ENCODE measurements at regions not wholly inside any gene's neighbourhood (a gene's known extent, or its start where the extent isn't known, plus 50 kb on each side); places are given as distances from the start of the nearest gene placed in this dataset.

GRCh38 chr15:94683902-94684301, 452.5 kb downstream of the MCTP2 start:
- no peak for DNase-seq

GRCh38 chr15:94691169-94691568, 459.8 kb downstream of the MCTP2 start:
- DNase-seq = no peak

GRCh38 chr15:94692710-94693109, 461.3 kb downstream of the MCTP2 start:
- no peak for DNase-seq

- no peak for DNase-seq
Measured at GRCh38 chr15:94700211-94700610, 468.9 kb downstream of the MCTP2 start.

GRCh38 chr15:94701281-94701985, 470.1 kb downstream of the MCTP2 start:
- no peak for DNase-seq

GRCh38 chr15:94703596-94703995, 472.2 kb downstream of the MCTP2 start:
- DNase-seq = no peak

- no peak for DNase-seq
Measured at GRCh38 chr15:94704421-94704820, 473.1 kb downstream of the MCTP2 start.

- DNase-seq = no peak
Measured at GRCh38 chr15:94704946-94705345, 473.6 kb downstream of the MCTP2 start.

- DNase-seq = no peak
Measured at GRCh38 chr15:94709319-94709718, 478.0 kb downstream of the MCTP2 start.

- no peak for DNase-seq
Measured at GRCh38 chr15:94722024-94722636, 490.8 kb downstream of the MCTP2 start.

- DNase-seq = no peak
Measured at GRCh38 chr15:94723801-94724200, 492.4 kb downstream of the MCTP2 start.

- no peak for DNase-seq
Measured at GRCh38 chr15:94731286-94731685, 499.9 kb downstream of the MCTP2 start.

- DNase-seq = no peak
Measured at GRCh38 chr15:94734460-94734859, 503.1 kb downstream of the MCTP2 start.

- DNase-seq = no peak
Measured at GRCh38 chr15:94736236-94736635, 504.9 kb downstream of the MCTP2 start.

- no peak for DNase-seq
Measured at GRCh38 chr15:94739639-94740038, 508.3 kb downstream of the MCTP2 start.

- DNase-seq = no peak
Measured at GRCh38 chr15:94740469-94740868, 509.1 kb downstream of the MCTP2 start.

- no peak for DNase-seq
Measured at GRCh38 chr15:94743668-94744067, 512.3 kb downstream of the MCTP2 start.

GRCh38 chr15:94744080-94744793, 512.9 kb downstream of the MCTP2 start:
- DNase-seq = no peak

- no peak for DNase-seq
Measured at GRCh38 chr15:94745371-94745770, 514.0 kb downstream of the MCTP2 start.

- no peak for DNase-seq
Measured at GRCh38 chr15:94747510-94747909, 516.1 kb downstream of the MCTP2 start.

GRCh38 chr15:94749811-94750617, 518.7 kb downstream of the MCTP2 start:
- no peak for DNase-seq

GRCh38 chr15:94760348-94760747, 529.0 kb downstream of the MCTP2 start:
- DNase-seq = no peak

GRCh38 chr15:94761574-94761973, 530.2 kb downstream of the MCTP2 start:
- no peak for DNase-seq

Measured in AML-193 (cell line).